Heart left ventricle (tissue), 16 donors: ENCODE measurements at regions not wholly inside any gene's neighbourhood (a gene's known extent, or its start where the extent isn't known, plus 50 kb on each side); places are given as distances from the start of the nearest gene placed in this dataset.

ENCODE experiments used
- ATAC-seq, 4 donors: fragments of 200-7000 bp; cut with Tn5 transposase; one replicate each; pipeline ENCODE4 v1.9.1; 2020 to 2022; ENCODE audit warnings: moderate library complexity in 4 of 4, mild to moderate bottlenecking in 3 of 4, moderate number of reproducible peaks in 1 of 4
- DNase-seq, 5 donors: peaks; one replicate each; pipeline ENCODE4 v3.0.0-alpha.2; 2020
- H3K27ac ChIP-seq, 12 donors: fragments of 200-600 bp; sonication (generic) in 4 of 12; one replicate each; pipeline versions ENCODE4 v1.5.0 to v1.8.0; 2016 to 2022; ENCODE audit warnings: mild to moderate bottlenecking in 2 of 12
- H3K27me3 ChIP-seq, 9 donors: fragments of 200-600 bp; sonication (generic) in 2 of 9; one replicate each; pipeline versions ENCODE4 v1.5.1 to v1.8.0; 2016 to 2022; ENCODE audit warnings: mild to moderate bottlenecking in 3 of 9
- H3K36me3 ChIP-seq, 9 donors: fragments of 200-600 bp; sonication (generic) in 2 of 9; one replicate each; pipeline versions ENCODE4 v1.5.0 to v1.8.0; 2018 to 2022; ENCODE audit warnings: mild to moderate bottlenecking in 2 of 9
- H3K4me1 ChIP-seq, 12 donors: fragments of 200-600 bp; sonication (generic) in 4 of 12; one replicate each; pipeline versions ENCODE4 v1.5.0 to v1.8.0; 2016 to 2022; ENCODE audit warnings: mild to moderate bottlenecking in 3 of 12
- H3K4me3 ChIP-seq, 12 donors: fragments of 200-600 bp; sonication (generic) in 4 of 12; one replicate each; pipeline versions ENCODE4 v1.5.0 to v1.8.0; 2017 to 2022; ENCODE audit warnings: mild to moderate bottlenecking in 9 of 12, moderate library complexity in 4 of 12
- H3K9me3 ChIP-seq, 12 donors: fragments of 200-600 bp; sonication (generic) in 4 of 12; one replicate each; pipeline versions ENCODE4 v1.5.0 to v1.8.0; 2016 to 2022; ENCODE audit warnings: mild to moderate bottlenecking in 1 of 12
- CTCF ChIP-seq, 12 donors: fragments of 200-600 bp; sonication (generic) in 4 of 12; IDR thresholded peaks; one replicate each; pipeline versions ENCODE4 v1.5.0 to v1.8.0; 2018 to 2022; ENCODE audit warnings: antibody characterized with exemption in 12 of 12, mild to moderate bottlenecking in 5 of 12
- POLR2A ChIP-seq, 2 donors: fragments of 450-650 bp; IDR thresholded peaks; one replicate each; pipeline ENCODE4 v1.6.1; 2017; ENCODE audit warnings: antibody characterized with exemption in 2 of 2, mild to moderate bottlenecking in 2 of 2, moderate library complexity in 2 of 2
- WGBS, 4 donors: extraction: QIAGEN DNeasy Blood & Tissue Kit in 2 of 4; methylation state at CpG; one replicate each; pipeline versions ENCODE4 v1.1.5 to v1.1.7; 2013 to 2018; 5-methylcytosine and 5-hydroxymethylcytosine counted together
- intact Hi-C, 10 donors: fragments of 100-400 bp; cut with DNase I; formaldehyde crosslinking; loops; one replicate each; pipeline versions ENCODE4 v1.11.1 to v1.14.2; 2022
- donor health status: ischemic (EF 13 %, LVEDD 7.1; RV severe dilation, severe dysfunction).
- donor health status: healthy with polysubstance abuse.
- donor health status: DM: no; HTN: yes; CAD: no.
- donor health status: DM: no; HTN: no; CAD: no.
- donor health status: ischemic (EF 25% LVEDD 6.9; RV normal size, moderate dysfunction).
- donor health status: ischemic (EF 25% LVEDD 5.7; RV mildly dilated, moderate dysfunction).
- donor health status: healthy.
- donor health status: DM: yes; HTN: yes; CAD: no.
- donor health status: ischemic (EF 35%, LVEDD 5.7; RV mildly dilated, moderate dysfunction).
- donor health status: nonischemic (EF 11% LVEDD 7.7; RV severe dilation, severe dysfunction).
- donor health status: DM: yes; HTN: yes; CAD: no.
- donor health status: PGD.
- donor health status: ischemic (EF 29% LVEDD 5.4; RV normal size, mild dysfunction).
- donor health status: nonischemic (EF 23%, LVEDD 6.1; RV moderate dilation, normal function).

GRCh38 chr3:68151359-68151758 is 496.9 kb upstream of the SUCLG2 start:
- Histone ChIP-seq H3K27me3 (no peaks in the 10 kb centered on the region), H3K36me3 (no peaks in the 10 kb centered on the region), H3K9me3 (no peaks in the 10 kb centered on the region), H3K4me1 (no peaks in the 10 kb centered on the region), H3K27ac (no peak overlapping the region), H3K4me3 (no peak overlapping the region)
- intact Hi-C loops = no loop called here
- DNase-seq (no peak), ATAC-seq (no peak)
- no peak for TF ChIP-seq CTCF (IDR thresholded peaks at IDR 0.05)
- TF ChIP-seq POLR2A (IDR thresholded peaks at IDR 0.05) = no peak
- WGBS, 4 donors = 62 to 71% (median 64%) methylated on average over 2 of the region's 2 CpGs

- H3K27ac ChIP-seq = no peak overlapping the region
- H3K4me3 ChIP-seq = no peak overlapping the region
- TF ChIP-seq POLR2A (IDR thresholded peaks at IDR 0.05) (no peak), CTCF (IDR thresholded peaks at IDR 0.05) (no peak)
- DNase-seq (no peak), ATAC-seq (no peak)
- no peaks in the 10 kb centered on the region for H3K27me3 ChIP-seq
- intact Hi-C loops = no loop called here
- 44 to 51% (median 48%) methylated on average over 5 of the region's 5 CpGs for WGBS, 4 donors
- no peaks in the 10 kb centered on the region for H3K9me3 ChIP-seq
- no peaks in the 10 kb centered on the region for H3K4me1 ChIP-seq
- no peaks in the 10 kb centered on the region for H3K36me3 ChIP-seq
Measured at GRCh38 chr3:68148447-68148846, 494.0 kb upstream of the SUCLG2 start.

GRCh38 chr3:68142441-68142840 is 488.0 kb upstream of the SUCLG2 start:
- ATAC-seq (no peak), DNase-seq (no peak)
- H3K4me3 ChIP-seq = no peak overlapping the region
- no peaks in the 10 kb centered on the region for H3K36me3 ChIP-seq
- H3K9me3 ChIP-seq = no peaks in the 10 kb centered on the region
- H3K27ac ChIP-seq = no peak overlapping the region
- H3K27me3 ChIP-seq = no peaks in the 10 kb centered on the region
- 39 to 44% (median 43%) methylated on average over 2 of the region's 2 CpGs for WGBS, 4 donors
- TF ChIP-seq CTCF (IDR thresholded peaks at IDR 0.05) (no peak), POLR2A (IDR thresholded peaks at IDR 0.05) (no peak)
- no peaks in the 10 kb centered on the region for H3K4me1 ChIP-seq
- intact Hi-C loops = no loop called here

- no peaks in the 10 kb centered on the region for H3K4me1 ChIP-seq
- no peaks in the 10 kb centered on the region for H3K9me3 ChIP-seq
- no peak for ATAC-seq
- no peak overlapping the region for H3K27ac ChIP-seq
- no peaks in the 10 kb centered on the region for H3K27me3 ChIP-seq
- intact Hi-C loops = no loop called here
- H3K36me3 ChIP-seq = no peaks in the 10 kb centered on the region
- DNase-seq = no peak
- 68 to 78% (median 75%) methylated on average over 3 of the region's 3 CpGs for WGBS, 4 donors
- TF ChIP-seq POLR2A (IDR thresholded peaks at IDR 0.05) (no peak), CTCF (IDR thresholded peaks at IDR 0.05) (no peak)
- no peak overlapping the region for H3K4me3 ChIP-seq
Measured at GRCh38 chr3:68139897-68140296, 485.5 kb upstream of the SUCLG2 start.
